ENCODE measurements at regions not wholly inside any gene's neighbourhood (a gene's known extent, or its start where the extent isn't known, plus 50 kb on each side); places are given as distances from the start of the nearest gene placed in this dataset.
"Not testable (repeated sequence)": the region's sequence is repeated elsewhere in the genome, so short reads cannot be mapped to it uniquely, and the experiment has no call there.

DNA sequence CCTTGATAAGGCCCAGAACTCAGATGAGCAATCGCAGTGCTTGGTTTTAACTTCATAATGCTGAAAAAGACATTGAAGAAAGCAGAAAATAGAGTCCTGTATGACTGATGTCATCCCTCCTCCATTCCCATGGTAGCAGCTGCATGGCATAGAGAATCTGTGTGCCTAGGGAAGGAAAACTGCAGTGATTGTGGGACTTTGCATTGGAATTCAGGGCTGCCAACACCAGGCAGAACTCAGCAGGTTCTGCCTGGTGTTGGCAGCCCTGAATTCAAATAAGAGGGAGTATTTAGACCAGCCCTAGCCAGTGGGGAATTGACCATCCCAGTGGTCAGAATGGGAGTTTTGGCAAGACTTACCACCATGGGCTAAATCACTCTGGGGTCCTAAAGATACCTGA lies 1016.0 kb downstream of the FAM181B start:
- DNase-seq: no peak

DNA sequence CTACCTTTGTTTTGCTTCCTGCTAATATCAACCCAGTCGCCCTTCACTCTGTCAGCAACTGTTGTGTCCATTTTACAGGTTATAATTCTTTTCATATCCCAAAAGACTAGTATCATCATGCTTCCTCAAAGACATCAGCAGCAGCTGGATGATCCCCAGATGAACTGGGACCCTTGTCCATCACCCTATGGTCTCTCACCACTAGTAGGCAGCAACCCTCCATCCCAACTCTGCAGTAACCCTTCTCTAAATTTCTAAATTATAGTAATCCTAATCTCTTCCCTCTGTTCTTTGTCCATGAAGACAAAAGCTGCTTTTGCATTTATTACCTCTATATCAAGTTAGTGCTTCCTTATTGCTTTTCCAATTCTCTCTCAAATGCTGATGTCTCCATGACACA lies 1025.8 kb downstream of the FAM181B start:
- no peak for DNase-seq

DNA sequence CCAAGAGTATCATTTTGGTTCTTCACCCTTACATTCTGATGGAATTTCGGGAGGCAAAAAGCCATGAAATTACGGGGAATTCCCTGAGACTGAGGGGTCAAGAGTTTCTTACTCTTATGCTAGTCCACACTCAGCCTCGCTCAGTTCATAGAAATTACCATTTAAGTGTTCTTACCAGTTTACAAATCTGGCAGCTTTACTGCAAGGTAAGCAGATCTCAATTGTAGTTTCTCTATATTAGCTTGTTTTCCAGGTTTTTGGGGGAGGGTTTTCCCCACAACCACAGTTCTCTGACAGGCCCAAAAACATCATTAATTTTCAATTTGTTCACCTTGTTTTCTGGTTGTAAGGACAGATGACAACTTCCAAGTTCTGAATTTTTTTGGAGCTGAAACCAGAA lies 1028.4 kb downstream of the FAM181B start:
- no peak for DNase-seq

DNA sequence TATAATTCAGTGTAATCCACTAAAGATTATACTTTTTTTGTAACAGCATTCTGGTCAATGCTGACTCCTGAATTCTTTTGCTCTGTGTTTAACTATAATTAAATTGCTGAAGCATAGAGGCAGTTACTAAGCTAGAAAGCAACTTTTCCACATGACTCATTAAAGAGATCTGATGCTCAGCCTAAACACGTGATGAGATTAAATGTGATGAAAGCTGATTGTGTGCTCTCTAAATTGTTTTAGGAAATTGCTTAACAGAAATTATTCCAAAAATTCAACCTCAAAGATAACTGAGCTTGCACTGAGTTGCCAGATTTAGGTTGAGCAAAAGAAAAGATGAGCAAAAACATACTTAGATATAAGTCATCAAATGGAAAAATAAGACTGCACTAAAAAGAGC lies 1033.6 kb downstream of the FAM181B start:
- no peak for DNase-seq

DNA sequence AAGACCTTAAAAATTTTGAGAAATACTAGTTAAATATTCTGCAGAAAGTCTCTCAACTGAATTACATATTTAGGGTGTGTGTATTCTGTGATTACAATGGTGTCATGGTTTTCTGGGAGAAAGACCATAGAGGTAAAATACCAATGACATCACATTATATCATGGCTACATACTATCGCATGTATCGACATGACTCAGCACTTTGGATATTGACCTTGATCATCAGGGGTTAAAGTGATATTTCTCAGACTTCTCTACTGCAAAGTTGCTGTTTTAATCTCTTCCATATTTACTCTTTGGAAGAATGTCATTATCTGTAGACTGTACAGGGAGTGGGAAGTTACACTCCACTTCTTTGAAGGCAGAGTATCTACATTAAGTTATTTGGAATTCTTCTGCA lies 1046.6 kb downstream of the FAM181B start:
- DNase-seq: no peak

DNA sequence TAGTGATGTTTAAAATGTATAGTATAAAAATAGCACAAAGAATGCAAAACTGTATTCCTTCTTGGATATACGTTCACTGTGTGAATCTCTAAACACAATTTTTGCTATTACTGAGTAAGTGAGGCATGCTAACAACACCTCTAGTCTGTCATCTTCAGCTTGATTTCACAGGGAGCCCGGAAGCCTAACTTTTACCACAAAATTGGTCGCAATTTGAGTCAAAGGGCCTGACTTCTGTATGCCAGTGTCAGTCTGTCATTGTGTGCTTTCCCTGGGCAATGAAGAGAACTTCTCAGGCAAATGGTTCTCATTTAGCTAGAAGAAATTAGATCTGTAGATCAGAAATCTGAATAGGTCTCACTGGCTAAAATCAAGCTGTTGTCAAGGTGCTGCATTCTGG lies 1059.5 kb downstream of the FAM181B start:
- DNase-seq: no peak

DNA sequence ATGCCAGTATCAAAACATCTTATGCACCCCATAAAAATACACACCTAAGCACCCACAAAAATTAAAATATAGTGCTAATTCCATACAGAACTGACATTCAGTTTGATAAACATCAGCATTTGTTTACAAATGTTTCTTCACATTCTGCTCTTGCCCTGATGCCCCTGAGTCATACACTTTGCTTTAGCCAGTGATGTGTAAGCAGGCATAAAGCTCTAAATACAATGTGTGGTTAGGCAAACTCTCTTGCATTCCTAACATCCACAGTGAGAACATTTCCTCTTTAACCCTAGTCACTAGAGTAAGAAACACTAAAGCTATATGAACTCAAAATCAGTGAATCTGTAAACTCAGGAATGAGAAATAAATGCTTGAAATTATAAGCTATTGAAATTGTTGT lies 1060.7 kb downstream of the FAM181B start:
- no peak for DNase-seq

DNA sequence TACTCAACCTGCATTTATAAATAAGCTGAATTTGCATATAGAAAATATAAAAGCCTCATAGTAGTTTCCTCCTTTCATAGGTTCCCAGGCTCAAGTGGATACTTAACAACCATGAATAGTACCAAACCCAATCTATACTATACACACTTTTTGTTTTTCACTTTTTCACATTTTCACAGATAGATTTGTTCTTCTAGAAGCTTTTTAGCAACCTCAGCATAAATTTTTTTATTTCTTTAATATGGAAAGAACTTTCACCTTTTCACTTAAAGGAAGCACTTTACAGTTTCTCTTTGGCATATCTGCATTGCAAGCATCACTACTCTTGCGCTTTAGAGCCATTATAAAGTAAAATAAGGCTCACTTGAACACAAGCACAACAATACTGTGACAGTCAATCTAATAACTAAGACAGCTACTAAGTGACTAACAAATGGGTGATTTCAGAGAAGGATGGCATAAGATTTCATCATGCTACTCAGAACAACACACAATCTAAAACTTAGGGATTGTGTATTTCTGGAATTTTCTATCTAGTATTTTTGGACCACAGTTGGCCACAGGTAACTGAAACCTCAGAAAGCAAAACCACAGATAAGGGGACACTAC lies 1063.6 kb downstream of the FAM181B start:
- DNase-seq: no peak

DNA sequence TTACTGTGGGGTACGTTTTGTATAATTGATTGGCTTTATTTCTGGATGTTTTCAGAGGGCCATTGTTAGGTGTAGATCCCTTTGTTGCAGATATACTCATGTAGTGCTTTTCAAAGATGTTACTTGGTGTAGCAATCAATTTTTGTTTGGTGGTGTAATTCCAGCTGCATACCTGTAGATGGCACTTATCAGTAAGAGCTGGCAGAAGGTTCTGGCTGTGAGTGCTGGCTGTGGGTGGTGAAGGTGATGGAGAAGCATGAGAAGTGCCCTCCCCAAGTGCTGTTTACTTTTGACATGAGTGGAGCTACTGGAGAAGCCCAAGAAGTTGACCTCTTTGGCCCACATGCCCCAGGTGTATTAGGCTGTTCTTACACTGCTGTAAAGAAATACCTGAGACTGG lies 1074.9 kb downstream of the FAM181B start:
- DNase-seq: no peak

DNA sequence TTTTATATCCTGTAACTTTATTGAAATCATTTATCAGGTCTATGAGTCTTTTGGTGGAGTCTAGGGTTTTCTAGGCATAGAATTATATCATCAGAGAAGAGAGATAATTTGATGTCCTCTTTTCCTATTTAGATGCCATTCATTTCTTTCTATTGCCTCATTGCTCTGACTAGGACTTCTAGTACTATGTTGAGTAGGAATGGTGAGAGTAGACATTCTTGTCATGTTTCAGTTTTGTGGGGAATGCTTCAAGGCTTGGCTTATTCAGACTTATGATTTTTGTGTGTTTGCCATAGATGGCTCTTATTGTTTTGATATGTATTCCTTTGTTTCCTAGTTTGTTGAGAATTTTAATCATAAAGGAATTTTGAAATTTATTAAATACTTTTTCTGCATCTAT lies 1078.3 kb downstream of the FAM181B start:
- no peak for DNase-seq

DNA sequence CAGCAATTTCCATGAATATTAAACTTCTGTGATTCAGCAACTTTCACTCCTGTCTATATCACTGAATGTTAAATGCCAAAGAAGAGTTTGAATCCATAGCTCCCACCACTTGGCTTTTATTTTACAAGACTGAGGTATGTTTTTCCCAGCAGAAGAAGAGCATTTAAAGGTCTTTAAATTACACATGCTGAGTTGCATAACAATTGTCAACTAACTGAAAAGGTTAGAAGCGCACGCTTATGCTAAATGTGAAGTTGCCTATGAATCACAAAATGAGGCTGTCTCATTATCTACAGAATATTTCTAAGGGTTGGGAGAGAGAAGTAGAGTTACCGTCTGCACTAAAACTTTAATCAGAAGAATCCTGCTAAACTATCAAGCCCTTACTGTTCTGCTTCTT lies 1086.3 kb downstream of the FAM181B start:
- no peak for DNase-seq

DNA sequence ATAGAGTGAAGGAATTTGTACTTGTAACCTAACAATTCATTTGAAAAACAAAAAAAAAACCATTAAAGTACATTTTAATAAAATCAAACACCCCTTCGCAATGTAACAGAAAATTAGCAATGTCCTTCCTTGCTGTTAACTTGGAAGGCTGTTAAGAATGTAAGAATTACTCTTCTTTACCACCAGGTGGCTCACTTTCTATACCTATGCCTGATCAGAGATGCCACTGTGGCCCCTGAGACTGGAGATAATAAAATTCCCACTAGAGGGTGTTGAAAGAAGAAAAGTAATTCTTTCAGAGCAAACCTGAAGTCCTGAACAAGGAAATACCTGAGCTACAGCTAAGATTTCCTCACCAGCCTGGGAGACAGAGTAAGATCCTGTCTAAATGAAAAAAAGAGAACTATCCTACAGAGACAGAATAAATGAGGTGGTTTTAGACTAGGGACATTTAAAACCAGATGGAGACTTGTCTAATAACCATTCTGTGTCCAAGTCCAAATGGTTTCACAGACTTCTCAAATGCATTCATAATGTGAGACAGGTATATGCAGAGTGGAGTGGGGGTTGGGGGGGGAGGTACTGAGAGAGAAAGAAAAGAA lies 1089.3 kb downstream of the FAM181B start:
- peak in 1 of 14 donors; percentile 19 for DNase-seq

DNA sequence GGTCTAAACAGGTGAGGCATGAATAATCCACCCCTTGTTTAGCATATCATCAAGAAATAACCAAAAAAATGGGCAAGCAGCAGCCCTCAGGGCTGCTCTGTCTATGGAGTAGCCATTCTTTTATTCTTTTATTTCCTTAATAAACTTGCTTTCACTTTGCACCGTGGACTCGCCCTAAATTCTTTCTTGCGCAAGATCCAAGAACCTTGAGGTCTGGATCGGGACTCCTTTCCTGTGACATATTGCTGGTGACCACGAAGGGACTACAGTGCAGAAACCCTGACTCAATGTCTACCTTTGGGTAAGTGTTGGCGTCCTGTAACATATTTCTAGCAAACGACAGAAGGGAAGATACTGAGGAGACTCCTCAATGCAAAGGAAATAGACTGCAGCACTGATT lies 1099.2 kb downstream of the FAM181B start:
- DNase-seq: no peak

DNA sequence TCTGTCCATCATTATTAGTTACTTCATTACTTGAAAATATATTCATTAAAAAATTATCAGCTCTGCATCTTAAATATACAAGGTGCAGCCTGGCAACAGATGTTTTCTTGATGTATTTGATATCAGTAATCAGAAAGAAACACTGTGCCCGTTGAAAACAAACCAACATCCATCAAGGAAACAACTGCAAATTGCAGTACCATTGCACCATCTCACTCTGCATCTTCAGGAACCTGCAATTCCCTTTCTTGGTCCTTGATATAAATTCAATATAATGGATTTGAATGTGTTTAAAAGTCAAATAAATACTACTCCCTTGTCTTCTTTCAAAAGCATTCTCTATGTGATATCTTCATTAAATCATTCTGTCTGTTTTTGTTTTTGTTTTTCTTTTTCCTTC lies 1131.2 kb downstream of the FAM181B start:
- no peak for DNase-seq

DNA sequence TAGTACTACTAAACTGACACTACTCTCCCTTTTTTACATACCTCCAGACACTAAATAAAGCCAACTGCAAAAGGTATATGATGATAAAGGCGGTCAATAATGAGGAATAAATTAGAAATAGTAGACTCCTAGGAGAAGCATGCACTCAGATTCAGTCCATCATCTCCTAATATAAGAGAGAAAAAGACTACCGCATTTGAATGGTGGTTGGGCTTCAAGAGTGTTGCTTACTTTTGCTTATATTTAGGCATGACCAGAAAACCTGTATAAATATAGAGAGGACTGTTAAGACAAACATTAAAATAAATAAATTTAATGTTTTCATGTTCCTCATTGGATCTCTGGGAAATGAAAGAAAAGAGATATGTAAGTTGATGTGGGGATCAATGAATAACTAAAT lies 1137.0 kb downstream of the FAM181B start:
- DNase-seq: no peak

DNA sequence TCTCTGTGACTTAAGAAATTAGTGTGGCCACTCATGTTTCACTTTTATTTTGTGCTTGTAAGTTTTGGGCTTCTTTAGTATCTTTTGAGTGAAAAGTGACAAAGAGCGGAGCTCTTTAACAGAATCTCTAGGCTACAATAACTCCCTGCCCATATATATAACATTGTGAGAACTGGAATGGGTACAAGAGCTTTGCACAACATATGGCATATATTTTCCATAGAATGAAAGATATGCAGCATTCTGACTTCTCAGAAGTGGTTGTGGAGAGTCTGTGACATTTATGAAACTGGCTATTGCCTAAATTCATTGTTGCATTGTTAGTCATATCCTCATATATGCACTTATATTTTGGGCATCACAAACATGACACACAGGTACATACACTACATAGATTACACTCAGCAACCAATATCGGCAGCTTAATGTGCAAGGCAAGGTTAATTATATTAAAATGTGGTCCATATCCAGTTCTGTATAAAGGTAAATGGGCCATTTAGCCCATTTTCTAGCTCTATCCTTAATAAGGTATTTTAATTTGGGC lies 1148.2 kb downstream of the FAM181B start:
- no peak for DNase-seq

DNA sequence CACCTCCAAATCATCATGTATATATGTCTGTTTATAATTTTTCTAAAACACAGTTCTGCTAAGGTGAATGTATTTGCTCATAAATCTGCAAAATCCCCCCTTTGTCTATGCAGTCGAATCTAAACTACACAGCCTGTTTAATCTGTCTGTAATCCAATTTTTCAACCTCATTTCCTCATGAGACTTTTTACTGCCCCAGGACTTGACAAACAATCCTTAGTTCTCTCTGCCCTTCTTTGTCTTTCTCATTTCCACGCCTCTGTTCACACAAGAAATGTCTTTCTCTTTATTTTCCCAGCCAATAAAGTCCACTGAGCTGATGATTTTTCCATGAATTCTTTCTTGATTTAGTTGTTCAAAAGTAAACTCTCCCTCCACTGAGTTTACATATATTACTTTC lies 1154.3 kb downstream of the FAM181B start:
- DNase-seq: no peak

DNA sequence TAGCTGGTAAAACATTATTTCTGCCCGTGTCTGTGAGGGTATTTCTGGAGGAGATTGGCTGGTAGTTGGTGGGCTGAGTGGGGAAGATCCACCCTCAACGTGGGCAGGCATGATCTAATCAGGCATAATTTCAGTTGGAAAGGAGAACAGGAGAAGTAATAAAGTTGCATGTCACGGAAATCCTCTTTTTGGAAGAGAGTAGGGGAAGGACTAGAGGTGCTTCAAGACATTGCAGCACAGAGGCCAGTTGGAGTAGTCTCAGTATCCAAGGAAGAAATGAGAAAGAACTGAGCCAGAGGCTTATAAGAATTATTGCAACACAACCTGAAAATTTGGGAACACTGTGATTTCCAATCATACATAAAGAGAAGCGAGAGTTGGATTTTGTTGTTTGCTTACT lies 1155.1 kb downstream of the FAM181B start:
- no peak for DNase-seq

DNA sequence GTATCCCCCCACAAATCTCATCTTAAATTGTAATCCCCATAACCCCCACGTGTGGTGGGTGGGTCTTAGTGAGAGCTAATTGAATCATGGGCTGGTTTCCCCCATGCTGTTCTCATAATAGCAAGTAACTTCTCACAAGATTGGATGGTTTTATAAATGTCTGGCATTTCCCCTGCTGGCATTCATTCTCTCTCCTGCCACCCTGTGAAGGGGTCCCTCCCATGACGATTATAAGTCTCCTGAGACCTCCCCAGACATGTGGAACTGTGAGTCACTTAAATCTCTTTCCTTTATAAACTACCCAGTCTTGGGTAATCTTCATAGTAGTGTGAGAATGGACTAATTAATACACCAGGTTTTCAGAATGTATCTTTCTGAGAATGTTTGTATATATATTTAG lies 1159.4 kb downstream of the FAM181B start:
- no peak for DNase-seq

DNA sequence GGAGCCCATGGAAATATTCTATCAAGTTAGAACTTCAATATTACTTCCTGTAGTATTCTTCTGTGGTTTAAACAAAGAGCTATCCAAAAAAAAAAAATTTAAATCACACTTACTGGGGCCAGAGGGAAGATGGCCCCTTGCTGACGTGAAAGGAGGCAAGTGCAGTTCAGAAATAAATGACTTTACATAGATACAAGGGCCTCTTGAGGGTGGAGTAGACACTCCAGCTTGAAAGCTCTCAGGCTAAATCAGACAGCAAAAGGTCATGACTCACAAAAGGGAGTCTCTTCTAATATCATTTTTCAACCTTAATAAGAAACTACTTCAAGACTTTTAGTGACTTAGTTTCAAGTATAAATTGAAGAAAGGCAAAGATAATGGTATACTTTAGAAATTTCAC lies 1160.3 kb downstream of the FAM181B start:
- no peak for DNase-seq

DNA sequence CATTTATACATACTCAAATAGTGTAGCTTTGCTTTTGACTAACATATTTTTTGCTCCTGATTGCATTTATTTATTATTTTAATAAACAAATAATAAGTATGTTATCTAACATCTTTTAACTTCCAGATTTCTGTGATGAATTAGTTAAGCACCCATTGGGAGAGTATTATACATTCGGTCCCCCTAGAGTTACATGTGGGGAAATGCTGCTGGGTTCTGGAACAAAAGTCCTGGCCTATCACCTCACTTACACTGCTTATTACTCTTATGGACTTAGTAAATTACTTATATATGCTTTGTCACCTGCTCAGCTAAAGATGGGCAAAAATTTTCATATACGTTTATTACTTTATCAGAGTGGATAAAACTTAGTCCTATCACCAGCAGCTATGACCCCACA lies 1163.0 kb downstream of the FAM181B start:
- no peak for DNase-seq

DNA sequence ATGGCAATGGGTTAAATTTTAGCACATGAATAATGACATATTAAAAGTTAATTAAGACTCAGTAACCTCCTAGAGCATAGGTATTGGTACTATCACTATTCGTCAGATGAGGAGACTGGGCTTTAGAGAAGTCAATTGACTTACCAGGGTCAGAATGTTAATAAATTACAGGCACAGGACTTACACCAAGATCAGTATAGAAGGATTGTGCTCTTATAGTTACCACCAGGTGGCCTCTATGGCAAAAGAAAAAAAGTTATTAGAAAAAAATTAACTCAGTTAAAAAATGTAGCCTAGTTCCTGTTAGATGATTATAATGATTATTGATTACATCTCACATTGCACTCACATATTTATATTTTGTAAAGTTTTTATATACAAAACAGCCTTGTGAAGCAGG lies 1163.7 kb downstream of the FAM181B start:
- no peak for DNase-seq

DNA sequence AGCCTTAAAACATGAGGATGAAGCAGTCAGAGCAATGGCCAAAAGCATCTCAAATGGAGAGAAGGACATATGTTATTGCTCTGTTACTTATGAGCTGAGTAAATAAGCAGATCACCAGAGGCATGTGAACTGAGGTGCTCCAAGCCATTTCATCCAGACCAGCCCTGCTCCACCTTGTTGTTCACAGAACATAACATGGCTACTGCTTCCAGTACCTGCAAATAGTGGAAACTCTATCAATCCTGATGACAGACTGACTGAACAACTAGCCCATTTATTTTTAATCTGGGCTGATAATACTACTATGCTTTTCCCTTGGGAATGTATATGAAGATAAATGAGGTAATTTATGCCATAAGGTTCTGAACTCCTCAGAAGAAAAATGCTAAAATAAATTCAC lies 1164.7 kb downstream of the FAM181B start:
- no peak for DNase-seq

DNA sequence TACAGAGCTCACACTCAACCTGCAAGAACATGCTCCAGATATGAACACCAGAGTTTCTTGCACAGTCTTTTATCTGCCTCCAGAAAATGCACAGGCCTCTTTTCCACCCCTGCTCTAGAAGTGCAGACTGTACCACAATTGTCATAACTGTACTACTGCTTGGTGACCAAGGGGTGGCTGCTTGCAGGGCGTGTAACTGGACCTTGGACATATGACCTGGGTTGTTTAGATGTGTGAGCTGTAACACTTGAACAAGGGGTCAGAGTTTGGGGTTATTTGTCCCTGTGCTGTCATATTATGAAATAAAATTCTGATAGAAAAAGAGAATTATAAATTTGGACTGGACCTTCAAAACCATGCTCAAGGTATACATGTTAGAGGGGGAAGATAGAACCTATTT lies 1185.5 kb downstream of the FAM181B start:
- no peak for DNase-seq

DNA sequence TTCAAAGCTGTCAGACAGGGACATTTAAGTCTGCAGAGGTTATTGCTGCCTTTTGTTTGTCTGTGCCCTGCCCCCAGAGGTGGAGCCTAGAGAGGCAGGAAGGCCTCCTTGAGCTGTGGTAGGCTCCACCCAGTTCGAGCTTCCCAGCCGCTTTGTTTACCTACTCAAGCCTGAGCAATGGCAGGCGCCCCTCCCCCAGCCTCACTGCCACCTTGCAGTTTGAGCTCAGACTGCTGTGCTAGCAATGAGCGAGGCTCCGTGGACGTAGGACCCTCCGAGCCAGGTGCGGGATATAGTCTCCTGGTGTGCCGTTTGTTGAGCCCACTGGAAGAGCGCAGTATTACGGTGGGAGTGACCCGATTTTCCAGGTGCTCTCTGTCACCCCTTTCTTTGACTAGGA lies 1193.9 kb downstream of the FAM181B start:
- not testable (repeated sequence) for DNase-seq
